GM12873 (cell line): ENCODE measurements at regions not wholly inside any gene's neighbourhood (a gene's known extent, or its start where the extent isn't known, plus 50 kb on each side); places are given as distances from the start of the nearest gene placed in this dataset.

ENCODE experiments used
- CTCF ChIP-seq: IDR thresholded peaks from 2 replicates; pipeline ENCODE4 v1.5.1; 2012; ENCODE audit warnings: low read depth, mild to moderate bottlenecking, moderate library complexity, low read length, control low read depth; ENCODE audit not compliant: insufficient read depth; ENCODE audit errors: missing control alignments

DNA sequence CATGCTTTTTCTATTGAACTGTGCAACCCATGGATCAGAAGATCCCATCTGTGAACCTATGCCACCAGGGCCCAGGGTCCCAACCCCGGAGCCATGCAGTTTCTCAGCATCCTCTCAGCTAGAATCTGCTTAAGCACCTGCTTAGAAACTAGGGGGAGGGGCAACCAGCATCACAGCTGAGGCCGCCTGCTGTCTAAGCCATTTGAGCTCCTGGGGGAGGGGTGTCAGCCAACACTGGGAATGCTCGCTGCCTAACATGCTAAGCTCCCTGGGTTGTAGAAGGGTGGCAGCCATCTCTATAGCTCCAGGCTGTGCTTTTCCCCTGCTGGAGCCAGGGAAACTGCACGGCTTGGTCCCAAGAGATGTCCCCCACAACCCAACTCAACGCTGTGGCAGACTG is 322.8 kb downstream of the EDEM1 start:
- no peak for TF ChIP-seq CTCF

- TF ChIP-seq CTCF: no peak
Observed at GRCh38 chr3:5517921-5518320, 330.4 kb downstream of the EDEM1 start.

GRCh38 chr3:5520237-5520636 is 332.7 kb downstream of the EDEM1 start:
- no peak for TF ChIP-seq CTCF

GRCh38 chr3:5523125-5523524 is 335.6 kb downstream of the EDEM1 start:
- TF ChIP-seq CTCF: no peak

- no peak for TF ChIP-seq CTCF
Observed at GRCh38 chr3:5531039-5531438, 343.5 kb downstream of the EDEM1 start.

GRCh38 chr3:5531741-5532290 is 344.3 kb downstream of the EDEM1 start:
- no peak for TF ChIP-seq CTCF

DNA sequence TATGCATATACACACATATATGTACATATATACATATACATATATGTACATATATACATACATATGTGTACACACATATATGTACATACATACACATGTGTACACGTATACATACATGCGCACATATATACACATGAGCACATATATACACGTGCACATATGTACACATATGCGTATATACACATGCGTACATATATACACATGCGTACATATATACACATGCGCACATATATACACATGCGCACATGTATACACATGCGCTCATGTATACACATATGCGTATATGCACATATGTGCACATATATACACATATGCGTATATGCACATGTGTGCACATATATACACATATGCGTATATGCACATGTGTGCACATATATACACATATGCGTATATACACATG is 353.0 kb downstream of the EDEM1 start:
- no peak for TF ChIP-seq CTCF
